ENCODE measurements at regions not wholly inside any gene's neighbourhood (a gene's known extent, or its start where the extent isn't known, plus 50 kb on each side); places are given as distances from the start of the nearest gene placed in this dataset.

DNA sequence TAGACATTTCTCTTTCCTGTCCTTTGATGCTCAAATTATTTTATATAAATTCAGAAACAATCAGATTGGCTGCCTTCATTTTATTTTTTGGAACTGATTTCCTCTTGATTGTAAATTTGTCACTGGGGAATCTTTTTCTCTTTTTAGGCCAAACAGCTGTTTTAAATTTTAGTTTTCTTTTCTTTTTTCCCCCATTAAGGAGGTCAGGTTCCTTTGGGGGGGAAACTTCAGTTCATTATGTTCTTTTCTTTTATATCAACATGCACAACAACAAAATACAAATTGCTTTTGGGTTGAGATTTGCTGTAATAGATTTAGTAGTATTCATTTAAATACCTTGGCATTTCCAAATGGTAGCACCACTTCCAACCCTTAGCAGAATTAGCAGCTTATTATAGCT lies 264.8 kb upstream of the SPRY2 start:
- no peaks in the 10 kb centered on the region for H4K20me1 ChIP-seq (ENCODE audit: insufficient read depth, low read length)
- H3K4me2 ChIP-seq (replicated peaks; ENCODE audit: extremely low read depth, low read length, poor library complexity, severe bottlenecking) = no peak overlapping the region
- no peak for DNase-seq
- no peaks in the 10 kb centered on the region for H3K9me3 ChIP-seq (replicated peaks in 1 of 2; ENCODE audit: control insufficient read depth in 1 of 2, insufficient read depth in 1 of 2, low read length in 2 of 2)
- intact Hi-C loops (cut with micrococcal nuclease) = no loop called here
- TF ChIP-seq, protein P1, sequence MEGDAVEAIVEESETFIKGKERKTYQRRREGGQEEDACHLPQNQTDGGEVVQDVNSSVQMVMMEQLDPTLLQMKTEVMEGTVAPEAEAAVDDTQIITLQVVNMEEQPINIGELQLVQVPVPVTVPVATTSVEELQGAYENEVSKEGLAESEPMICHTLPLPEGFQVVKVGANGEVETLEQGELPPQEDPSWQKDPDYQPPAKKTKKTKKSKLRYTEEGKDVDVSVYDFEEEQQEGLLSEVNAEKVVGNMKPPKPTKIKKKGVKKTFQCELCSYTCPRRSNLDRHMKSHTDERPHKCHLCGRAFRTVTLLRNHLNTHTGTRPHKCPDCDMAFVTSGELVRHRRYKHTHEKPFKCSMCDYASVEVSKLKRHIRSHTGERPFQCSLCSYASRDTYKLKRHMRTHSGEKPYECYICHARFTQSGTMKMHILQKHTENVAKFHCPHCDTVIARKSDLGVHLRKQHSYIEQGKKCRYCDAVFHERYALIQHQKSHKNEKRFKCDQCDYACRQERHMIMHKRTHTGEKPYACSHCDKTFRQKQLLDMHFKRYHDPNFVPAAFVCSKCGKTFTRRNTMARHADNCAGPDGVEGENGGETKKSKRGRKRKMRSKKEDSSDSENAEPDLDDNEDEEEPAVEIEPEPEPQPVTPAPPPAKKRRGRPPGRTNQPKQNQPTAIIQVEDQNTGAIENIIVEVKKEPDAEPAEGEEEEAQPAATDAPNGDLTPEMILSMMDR (IDR thresholded peaks at IDR 0.05) = no peak
- H3K36me3 ChIP-seq (replicated peaks in 1 of 2; ENCODE audit: control insufficient read depth in 1 of 2, insufficient read depth in 2 of 2, low read length in 2 of 2) = no peaks in the 10 kb centered on the region
- H3K9ac ChIP-seq (ENCODE audit: insufficient read depth, low read length, poor library complexity, severe bottlenecking) = no peak overlapping the region
- Mint-ChIP-seq H3K4me3 (no peak overlapping the region), H3K27me3 (ENCODE audit: low read depth in 3 of 3) (no peaks in the 10 kb centered on the region), H3K36me3 (no peaks in the 10 kb centered on the region), H3K4me1 (no peaks in the 10 kb centered on the region), H3K27ac (no peak overlapping the region), H3K9me3 (peaks cover 0 to 5% (median 2%) of the 10 kb centered on the region in 7 donors)
- H3K27me3 ChIP-seq (ENCODE audit: control insufficient read depth in 2 of 2, insufficient read depth in 2 of 2, low read length in 2 of 2) = no peaks in the 10 kb centered on the region
- H3K4me3 ChIP-seq (replicated peaks in 1 of 3; ENCODE audit: low read depth in 2 of 3, low read length in 3 of 3) = no peak overlapping the region
- no peaks in the 10 kb centered on the region for H3K4me1 ChIP-seq (ENCODE audit: control insufficient read depth in 1 of 2, insufficient read depth in 2 of 2, low read length in 2 of 2)
- no peak overlapping the region for H2AFZ ChIP-seq (ENCODE audit: insufficient read depth, low read depth, low read length, poor library complexity, severe bottlenecking)
- no peak overlapping the region for H3K27ac ChIP-seq (ENCODE audit: low read depth in 1 of 2, low read length in 2 of 2)
- no peaks in the 10 kb centered on the region for H3K79me2 ChIP-seq (ENCODE audit: insufficient read depth, low read length)

DNA sequence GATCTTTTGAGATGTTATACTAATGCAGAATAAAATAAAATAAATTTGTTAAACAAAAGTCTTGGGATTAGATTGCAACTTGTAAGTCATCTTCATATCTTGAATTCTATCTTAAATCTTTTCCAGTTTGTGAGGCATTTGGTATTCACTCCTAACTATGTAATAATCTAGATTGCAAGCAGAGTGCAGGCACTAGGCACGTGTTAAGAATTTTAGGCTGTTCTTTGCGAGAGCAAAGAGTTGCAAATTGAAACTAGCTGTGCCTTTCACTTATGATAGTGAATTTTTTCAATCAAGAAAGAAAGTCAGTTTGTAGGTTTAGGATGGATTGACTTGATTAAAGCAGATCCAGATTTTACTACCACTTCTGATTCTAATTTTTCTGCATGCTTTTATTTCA lies 264.1 kb upstream of the SPRY2 start:
- no peak for DNase-seq
- Histone ChIP-seq H3K4me3 (replicated peaks in 1 of 3; ENCODE audit: low read depth in 2 of 3, low read length in 3 of 3) (no peak overlapping the region), H3K36me3 (replicated peaks in 1 of 2; ENCODE audit: control insufficient read depth in 1 of 2, insufficient read depth in 2 of 2, low read length in 2 of 2) (no peaks in the 10 kb centered on the region), H3K27ac (ENCODE audit: low read depth in 1 of 2, low read length in 2 of 2) (no peak overlapping the region), H3K4me2 (replicated peaks; ENCODE audit: extremely low read depth, low read length, poor library complexity, severe bottlenecking) (no peak overlapping the region), H3K9ac (ENCODE audit: insufficient read depth, low read length, poor library complexity, severe bottlenecking) (no peak overlapping the region), H3K79me2 (ENCODE audit: insufficient read depth, low read length) (no peaks in the 10 kb centered on the region), H4K20me1 (ENCODE audit: insufficient read depth, low read length) (no peaks in the 10 kb centered on the region), H3K9me3 (replicated peaks in 1 of 2; ENCODE audit: control insufficient read depth in 1 of 2, insufficient read depth in 1 of 2, low read length in 2 of 2) (no peaks in the 10 kb centered on the region), H2AFZ (ENCODE audit: insufficient read depth, low read depth, low read length, poor library complexity, severe bottlenecking) (no peak overlapping the region), H3K4me1 (ENCODE audit: control insufficient read depth in 1 of 2, insufficient read depth in 2 of 2, low read length in 2 of 2) (no peaks in the 10 kb centered on the region), H3K27me3 (ENCODE audit: control insufficient read depth in 2 of 2, insufficient read depth in 2 of 2, low read length in 2 of 2) (no peaks in the 10 kb centered on the region)
- intact Hi-C loops (cut with micrococcal nuclease) = no loop called here
- Mint-ChIP-seq H3K36me3 (no peaks in the 10 kb centered on the region), H3K4me3 (no peak overlapping the region), H3K4me1 (no peaks in the 10 kb centered on the region), H3K27me3 (ENCODE audit: low read depth in 3 of 3) (no peaks in the 10 kb centered on the region), H3K9me3 (peaks cover 0 to 5% (median 2%) of the 10 kb centered on the region in 7 donors), H3K27ac (no peak overlapping the region)
- TF ChIP-seq, protein P1 (IDR thresholded peaks at IDR 0.05) = no peak
- no CpG with 5 or more reads among the region's 2 CpGs for WGBS (ENCODE audit: insufficient coverage)

All from CD14-positive monocyte (primary cell).